GM11168 (cell line): ENCODE measurements at regions not wholly inside any gene's neighbourhood (a gene's known extent, or its start where the extent isn't known, plus 50 kb on each side); places are given as distances from the start of the nearest gene placed in this dataset.

Source experiments
- in situ Hi-C: fragments of 300-500 bp; cut with MboI; formaldehyde crosslinking; loops from one replicate; pipeline ENCODE4 v1.12.0; 2022; ENCODE audit warnings: low sequenced_read_pairs; ENCODE audit not compliant: unreplicated experiment

- in situ Hi-C loops = no loop called here
Measured at GRCh38 chr1:84759756-84760155, 69.5 kb upstream of the SSX2IP start.

- in situ Hi-C loops = no loop called here
Measured at GRCh38 chr1:84758968-84759491, 68.8 kb upstream of the SSX2IP start.

GRCh38 chr1:84758476-84758875, 68.2 kb upstream of the SSX2IP start:
- in situ Hi-C loops = no loop called here

GRCh38 chr1:84757301-84757700, 67.0 kb upstream of the SSX2IP start:
- in situ Hi-C loops = no loop called here

- in situ Hi-C loops = no loop called here
Measured at GRCh38 chr1:84756455-84757082, 66.3 kb upstream of the SSX2IP start.

- in situ Hi-C loops = no loop called here
Measured at GRCh38 chr1:84756001-84756400, 65.7 kb upstream of the SSX2IP start.

GRCh38 chr1:84755216-84755615, 65.0 kb upstream of the SSX2IP start:
- in situ Hi-C loops = no loop called here

- in situ Hi-C loops = no loop called here
Measured at GRCh38 chr1:84754386-84754703, 64.1 kb upstream of the SSX2IP start.

GRCh38 chr1:84753516-84754385, 63.5 kb upstream of the SSX2IP start:
- in situ Hi-C loops = no loop called here

GRCh38 chr1:84750110-84750730, 60.0 kb upstream of the SSX2IP start:
- in situ Hi-C loops = no loop called here

GRCh38 chr1:84749427-84749826, 59.2 kb upstream of the SSX2IP start:
- in situ Hi-C loops = loop anchor here (10.0 kb wide), 1 partner anchor 865 kb away; no protein-coding TSS in a partner anchor

GRCh38 chr1:84748364-84748763, 58.1 kb upstream of the SSX2IP start:
- in situ Hi-C loops = loop anchor here (10.0 kb wide), 1 partner anchor 864 kb away; no protein-coding TSS in a partner anchor

- in situ Hi-C loops = loop anchor here (10.0 kb wide), 1 partner anchor 861 kb away; no protein-coding TSS in a partner anchor
Measured at GRCh38 chr1:84745857-84746256, 55.6 kb upstream of the SSX2IP start.

- in situ Hi-C loops = loop anchor here (10.0 kb wide), 1 partner anchor 859 kb away; no protein-coding TSS in a partner anchor
Measured at GRCh38 chr1:84743896-84744295, 53.6 kb upstream of the SSX2IP start.

GRCh38 chr1:84742653-84743052, 52.4 kb upstream of the SSX2IP start:
- in situ Hi-C loops = loop anchor here (10.0 kb wide), 1 partner anchor 858 kb away; no protein-coding TSS in a partner anchor

GRCh38 chr1:84740050-84740714, 49.9 kb upstream of the SSX2IP start:
- in situ Hi-C loops = loop anchor here (10.0 kb wide), 1 partner anchor 855 kb away; no protein-coding TSS in a partner anchor
